ENCODE measurements at regions not wholly inside any gene's neighbourhood (a gene's known extent, or its start where the extent isn't known, plus 50 kb on each side); places are given as distances from the start of the nearest gene placed in this dataset.

GRCh38 chrX:39764441-39764914, 333.3 kb downstream of the BCOR start:
- ChIA-PET POLR2A (interaction anchor here (1.1 kb wide), 1 partner anchor 333 kb away, joined by 8 read pairs; the partner anchor contains the start of gene BCOR), CTCF (interaction anchor here (0.5 kb wide), 1 partner anchor 1173 kb away, joined by 4 read pairs; no protein-coding TSS in a partner anchor)
- Histone ChIP-seq H3K4me1 (ENCODE audit: control insufficient read depth, insufficient read depth, low read length) (no peaks in the 10 kb centered on the region; the same call in 1 of the 2 replicates), H3K9me3 (ENCODE audit: control insufficient read depth, insufficient read depth, low read depth, low read length) (no peaks in the 10 kb centered on the region), H3K27ac (ENCODE audit: extremely low read depth, low read depth, low read length) (no peak overlapping the region), H3K36me3 (ENCODE audit: control insufficient read depth in 2 of 2, insufficient read depth in 1 of 2, low read length in 2 of 2) (no peaks in the 10 kb centered on the region), H3K4me3 (ENCODE audit: low read depth, low read length) (no peak overlapping the region)
- TF ChIP-seq ATF2 (tag by site-specific recombination; IDR thresholded peaks at IDR 0.05; ENCODE audit: low read depth) (peak; percentile 68), REPIN1 (tag by site-specific recombination; IDR thresholded peaks at IDR 0.05; ENCODE audit: low read depth) (no peak), ZNF626 (tag by site-specific recombination; IDR thresholded peaks at IDR 0.05) (no peak), GLIS1 (tag by site-specific recombination; IDR thresholded peaks at IDR 0.05) (peak; percentile 90), ZBTB49 (tag by site-specific recombination; IDR thresholded peaks at IDR 0.05; ENCODE audit: low read depth) (no peak), ZIC2 (tag by site-specific recombination; IDR thresholded peaks at IDR 0.05) (peak; percentile 40; the same call in 1 of the 2 replicates), GLIS2 (tag by site-specific recombination; IDR thresholded peaks at IDR 0.05) (peak; percentile 36; the same call in 1 of the 2 replicates), PRDM10 (tag by site-specific recombination; IDR thresholded peaks at IDR 0.05) (no peak), ZNF629 (tag by site-specific recombination; IDR thresholded peaks at IDR 0.05) (peak; percentile 28; the same call in 1 of the 2 replicates), ZNF398 (tag by site-specific recombination; IDR thresholded peaks at IDR 0.05) (peak; percentile 69)

GRCh38 chrX:39765327-39765726, 332.4 kb downstream of the BCOR start:
- Histone ChIP-seq H3K4me3 (ENCODE audit: low read depth, low read length) (no peak overlapping the region), H3K36me3 (ENCODE audit: control insufficient read depth in 2 of 2, insufficient read depth in 1 of 2, low read length in 2 of 2) (no peaks in the 10 kb centered on the region), H3K4me1 (ENCODE audit: control insufficient read depth, insufficient read depth, low read length) (no peaks in the 10 kb centered on the region), H3K9me3 (ENCODE audit: control insufficient read depth, insufficient read depth, low read depth, low read length) (no peaks in the 10 kb centered on the region), H3K27ac (ENCODE audit: extremely low read depth, low read depth, low read length) (no peak overlapping the region)
- ChIA-PET CTCF (no interaction called here), POLR2A (no interaction called here)
- TF ChIP-seq SALL2 (tag by site-specific recombination; IDR thresholded peaks at IDR 0.05; ENCODE audit: borderline replicate concordance): no peak
- no peak for TF ChIP-seq ZNF292 (tag by site-specific recombination; IDR thresholded peaks at IDR 0.05; ENCODE audit: borderline replicate concordance, low read depth)
- TF ChIP-seq ZNF174 (tag by site-specific recombination; IDR thresholded peaks at IDR 0.05): no peak
- TF ChIP-seq GLI4 (tag by site-specific recombination; IDR thresholded peaks at IDR 0.05): no peak
- TF ChIP-seq ZBTB6 (tag by site-specific recombination; IDR thresholded peaks at IDR 0.05): no peak
- TF ChIP-seq ZNF280C (tag by site-specific recombination; IDR thresholded peaks at IDR 0.05): no peak
- TF ChIP-seq ZNF112 (tag by site-specific recombination; IDR thresholded peaks at IDR 0.05): no peak
- no peak for TF ChIP-seq ZNF585B (tag by site-specific recombination; IDR thresholded peaks at IDR 0.05)
- no peak for TF ChIP-seq ELK4 (IDR thresholded peaks at IDR 0.05; ENCODE audit: borderline replicate concordance, low read depth, low read length)
- no peak for TF ChIP-seq ZNF416 (tag by site-specific recombination; IDR thresholded peaks at IDR 0.05)

Data from HEK293 (cell line).